GM13977 (cell line): ENCODE measurements at regions not wholly inside any gene's neighbourhood (a gene's known extent, or its start where the extent isn't known, plus 50 kb on each side); places are given as distances from the start of the nearest gene placed in this dataset.
"Not testable (repeated sequence)": the region's sequence is repeated elsewhere in the genome, so short reads cannot be mapped to it uniquely, and the experiment has no call there.

Source experiments
- DNase-seq: peaks from one replicate; pipeline ENCODE4 v3.0.0; 2012; ENCODE audit warnings: low spot score
- in situ Hi-C: fragments of 300-500 bp; cut with MboI; formaldehyde crosslinking; loops from one replicate; pipeline ENCODE4 v1.12.0; 2022; ENCODE audit warnings: low sequenced_read_pairs, low pct_unique_long_range_greater_than_20kb, mixed read lengths, inconsistent platforms; ENCODE audit not compliant: unreplicated experiment
- TF ChIP-seq, protein P1 (sequence below): IDR thresholded peaks from 2 replicates; pipeline ENCODE4 v1.5.1; 2012; ENCODE audit warnings: mild to moderate bottlenecking, control low read depth; ENCODE audit not compliant: insufficient read depth; ENCODE audit errors: extremely low read depth, missing control alignments

DNA sequence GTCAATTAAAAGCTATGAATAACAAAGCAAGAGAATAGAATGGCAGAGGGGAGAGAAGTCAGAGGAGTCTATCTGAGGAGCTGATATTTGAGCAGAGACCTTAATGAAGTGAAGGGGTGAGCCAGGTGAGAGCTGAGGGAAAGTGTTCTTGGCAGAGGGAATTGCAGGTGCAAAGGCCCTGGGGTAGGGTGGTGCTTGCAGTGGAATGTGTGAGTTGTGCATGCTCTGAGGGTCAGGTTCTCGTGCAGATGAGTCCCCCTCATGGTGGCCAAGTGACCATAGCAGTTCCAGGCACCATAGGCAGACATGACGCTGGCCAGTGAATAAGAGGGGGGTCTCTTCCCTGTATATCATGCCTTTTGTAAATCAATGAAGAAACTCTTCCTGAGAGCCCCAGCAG, 58.9 kb upstream of the ALX4 start:
- TF ChIP-seq, protein P1, sequence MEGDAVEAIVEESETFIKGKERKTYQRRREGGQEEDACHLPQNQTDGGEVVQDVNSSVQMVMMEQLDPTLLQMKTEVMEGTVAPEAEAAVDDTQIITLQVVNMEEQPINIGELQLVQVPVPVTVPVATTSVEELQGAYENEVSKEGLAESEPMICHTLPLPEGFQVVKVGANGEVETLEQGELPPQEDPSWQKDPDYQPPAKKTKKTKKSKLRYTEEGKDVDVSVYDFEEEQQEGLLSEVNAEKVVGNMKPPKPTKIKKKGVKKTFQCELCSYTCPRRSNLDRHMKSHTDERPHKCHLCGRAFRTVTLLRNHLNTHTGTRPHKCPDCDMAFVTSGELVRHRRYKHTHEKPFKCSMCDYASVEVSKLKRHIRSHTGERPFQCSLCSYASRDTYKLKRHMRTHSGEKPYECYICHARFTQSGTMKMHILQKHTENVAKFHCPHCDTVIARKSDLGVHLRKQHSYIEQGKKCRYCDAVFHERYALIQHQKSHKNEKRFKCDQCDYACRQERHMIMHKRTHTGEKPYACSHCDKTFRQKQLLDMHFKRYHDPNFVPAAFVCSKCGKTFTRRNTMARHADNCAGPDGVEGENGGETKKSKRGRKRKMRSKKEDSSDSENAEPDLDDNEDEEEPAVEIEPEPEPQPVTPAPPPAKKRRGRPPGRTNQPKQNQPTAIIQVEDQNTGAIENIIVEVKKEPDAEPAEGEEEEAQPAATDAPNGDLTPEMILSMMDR = no peak
- no peak for DNase-seq
- in situ Hi-C loops = no loop called here

DNA sequence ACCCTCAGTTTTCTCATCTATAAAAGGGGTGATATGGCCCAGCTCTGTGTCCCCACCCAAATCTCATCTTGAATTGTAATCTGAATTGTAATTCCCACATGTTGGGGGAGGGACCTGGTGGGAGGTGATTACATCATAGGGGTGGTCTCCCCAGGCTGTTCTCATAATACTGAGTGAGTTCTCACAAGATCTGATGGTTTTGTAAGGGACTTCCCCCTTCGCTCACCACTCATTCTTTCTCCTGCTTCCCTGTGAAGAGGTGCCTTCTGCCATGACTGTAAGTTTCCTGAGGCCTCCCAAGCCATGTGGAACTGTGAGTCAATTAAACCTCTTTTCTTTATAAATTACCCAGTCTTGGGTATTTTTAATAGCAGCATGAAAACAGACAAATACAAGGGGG, 61.1 kb upstream of the ALX4 start:
- in situ Hi-C loops, DNase-seq: not testable (repeated sequence)

DNA sequence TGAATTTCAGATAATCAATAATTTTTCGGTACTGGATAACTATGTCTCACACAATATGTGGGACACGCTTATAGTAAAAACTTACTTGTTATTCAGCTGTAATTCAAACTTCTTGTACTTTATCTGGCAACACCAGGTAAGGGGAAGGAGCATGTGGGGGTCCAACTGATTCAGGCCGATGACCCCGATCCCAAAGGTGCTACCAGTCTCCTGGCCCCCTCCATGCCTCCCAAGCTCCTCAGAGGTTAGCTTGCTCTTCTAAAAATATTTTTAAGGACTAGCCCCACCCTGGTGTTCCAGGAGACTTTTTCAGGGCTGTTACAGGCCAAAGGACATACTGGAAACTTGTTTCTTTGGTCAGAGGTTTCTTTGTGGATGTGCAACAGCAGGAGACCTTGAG, 61.8 kb upstream of the ALX4 start:
- DNase-seq = no peak
- TF ChIP-seq, protein P1 = no peak
- in situ Hi-C loops = no loop called here

DNA sequence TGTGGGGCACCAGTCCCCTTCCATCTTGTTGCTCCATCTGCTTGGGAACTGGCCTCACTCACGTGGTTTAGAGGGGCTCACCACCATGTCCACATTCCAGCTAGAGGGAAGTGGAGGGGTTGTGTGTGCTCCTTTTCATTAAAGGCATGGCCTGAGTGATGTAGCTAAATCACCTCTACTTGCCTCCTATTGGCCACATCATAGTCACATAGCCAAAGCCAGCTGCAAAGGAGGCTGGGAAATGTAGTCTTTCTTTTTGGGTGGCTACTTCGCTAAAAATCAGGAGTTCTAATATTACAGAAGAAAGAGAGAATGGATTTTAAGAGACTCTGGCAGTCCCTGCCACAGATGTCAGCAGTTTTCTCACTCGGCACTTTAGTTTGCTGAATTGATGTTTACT, 63.0 kb upstream of the ALX4 start:
- in situ Hi-C loops = no loop called here
- TF ChIP-seq, protein P1 = no peak
- DNase-seq = no peak

DNA sequence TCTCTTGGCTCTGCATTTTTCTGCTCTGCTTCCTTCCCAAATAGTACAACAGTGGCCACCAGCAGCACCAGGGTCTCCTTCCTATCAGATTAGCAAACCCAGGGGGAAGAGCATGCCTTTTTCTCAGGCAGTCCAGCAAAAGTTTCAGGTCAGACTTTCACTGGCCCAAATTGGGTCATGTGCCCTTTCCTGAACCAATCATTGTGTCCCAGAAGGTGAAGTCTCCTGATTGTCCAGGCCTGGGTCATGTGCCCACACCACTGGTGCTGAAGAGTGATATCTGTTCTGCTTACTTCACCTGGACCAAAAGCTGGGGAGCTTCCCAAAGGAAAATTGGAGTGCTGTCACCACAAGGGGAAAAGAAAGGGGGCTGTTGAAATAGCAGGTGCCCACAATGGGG, 64.1 kb upstream of the ALX4 start:
- in situ Hi-C loops = no loop called here
- DNase-seq = no peak
- TF ChIP-seq, protein P1 = no peak

DNA sequence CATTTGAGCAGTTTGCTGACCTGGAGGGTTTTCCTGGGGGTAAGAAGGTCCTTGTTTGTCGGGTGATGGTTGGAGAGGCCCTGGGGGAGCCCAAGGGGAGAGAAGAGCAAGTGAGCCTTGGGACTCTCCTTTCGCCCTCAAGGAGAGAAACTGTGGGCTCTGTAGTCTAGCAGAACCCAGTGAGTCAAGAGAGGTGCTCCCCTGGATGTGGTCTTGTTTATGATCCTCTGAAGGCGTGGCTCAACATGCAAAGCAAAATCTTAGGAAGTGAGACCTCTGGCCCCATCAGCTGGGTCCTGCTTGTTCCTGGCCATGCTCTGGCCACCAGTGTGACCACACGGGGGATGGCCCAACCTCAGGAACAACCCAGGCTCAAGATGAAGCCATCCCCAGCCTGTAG, 66.5 kb upstream of the ALX4 start:
- TF ChIP-seq, protein P1 = no peak
- no peak for DNase-seq
- in situ Hi-C loops = no loop called here

DNA sequence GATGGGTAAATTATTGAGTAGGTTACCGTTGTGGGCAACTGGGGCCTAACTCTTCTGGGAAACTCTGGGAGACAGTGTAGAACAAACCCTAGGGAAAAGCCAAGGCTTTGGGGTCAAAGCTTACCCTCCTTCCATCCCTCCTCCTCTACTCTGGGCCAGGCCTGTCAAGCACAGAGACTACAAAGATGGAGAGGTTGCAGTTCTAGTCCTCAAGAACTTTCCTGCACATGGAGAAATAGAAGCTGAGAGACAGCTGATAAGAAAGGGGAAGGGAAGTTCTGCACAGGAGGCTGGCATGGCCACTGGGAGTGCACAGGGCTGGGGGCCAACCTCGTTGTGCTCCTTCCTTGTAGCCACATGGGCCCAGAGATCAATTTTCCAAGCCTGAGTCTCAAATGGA, 67.2 kb upstream of the ALX4 start:
- DNase-seq = no peak
- in situ Hi-C loops = no loop called here
- TF ChIP-seq, protein P1 = no peak

DNA sequence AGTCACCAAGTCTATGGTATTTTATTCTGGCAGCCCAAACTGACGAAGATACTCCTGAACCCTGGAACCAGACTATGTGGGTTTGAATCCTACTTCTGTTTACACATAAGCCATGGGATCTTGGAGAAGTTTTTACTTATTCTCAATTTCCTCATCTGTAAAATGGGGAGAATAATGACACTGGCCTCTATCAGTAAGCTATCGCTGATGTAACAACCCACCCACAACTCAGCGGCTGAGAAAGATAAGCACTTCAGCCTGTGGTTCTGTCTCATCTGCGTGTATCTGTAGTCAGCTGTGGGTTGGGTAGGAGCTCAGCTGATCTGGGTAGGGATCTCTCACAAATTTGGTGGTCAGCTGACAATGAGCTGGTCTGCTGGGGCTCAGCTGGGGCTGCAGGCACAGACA, 68.0 kb upstream of the ALX4 start:
- DNase-seq = no peak
- TF ChIP-seq, protein P1 = no peak
- in situ Hi-C loops = no loop called here
